ENCODE measurements at regions not wholly inside any gene's neighbourhood (a gene's known extent, or its start where the extent isn't known, plus 50 kb on each side); places are given as distances from the start of the nearest gene placed in this dataset.

GRCh38 chr3:24835510-24835909 is 340.9 kb upstream of the THRB start:
- TF ChIP-seq FOS (IDR thresholded peaks at IDR 0.05; ENCODE audit: low read depth, low read length): no peak
- TF ChIP-seq CTCF (conservative IDR thresholded peaks at IDR 0.05; ENCODE audit: low read depth, low read length): no peak
- no peak for TF ChIP-seq RAD21 (IDR thresholded peaks at IDR 0.05; ENCODE audit: low read length)
- TF ChIP-seq POLR2A (IDR thresholded peaks at IDR 0.05; ENCODE audit: low read depth, low read length): no peak
- TF ChIP-seq CEBPB (IDR thresholded peaks at IDR 0.05; ENCODE audit: low read depth, low read length): no peak
- no peak for TF ChIP-seq SMC3 (IDR thresholded peaks at IDR 0.05; ENCODE audit: low read depth, low read length)
- no peak for TF ChIP-seq BHLHE40 (IDR thresholded peaks at IDR 0.05; ENCODE audit: low read depth, low read length)
- TF ChIP-seq MAZ (IDR thresholded peaks at IDR 0.05; ENCODE audit: borderline replicate concordance, low read depth, low read length): no peak
- TF ChIP-seq NFE2L2 (IDR thresholded peaks at IDR 0.05; ENCODE audit: low read depth, low read length): no peak
- TF ChIP-seq CHD1 (IDR thresholded peaks at IDR 0.05; ENCODE audit: low read depth, low read length): no peak
- no peak for TF ChIP-seq RCOR1 (IDR thresholded peaks at IDR 0.05; ENCODE audit: insufficient replicate concordance, low read length)
- TF ChIP-seq, protein P1, sequence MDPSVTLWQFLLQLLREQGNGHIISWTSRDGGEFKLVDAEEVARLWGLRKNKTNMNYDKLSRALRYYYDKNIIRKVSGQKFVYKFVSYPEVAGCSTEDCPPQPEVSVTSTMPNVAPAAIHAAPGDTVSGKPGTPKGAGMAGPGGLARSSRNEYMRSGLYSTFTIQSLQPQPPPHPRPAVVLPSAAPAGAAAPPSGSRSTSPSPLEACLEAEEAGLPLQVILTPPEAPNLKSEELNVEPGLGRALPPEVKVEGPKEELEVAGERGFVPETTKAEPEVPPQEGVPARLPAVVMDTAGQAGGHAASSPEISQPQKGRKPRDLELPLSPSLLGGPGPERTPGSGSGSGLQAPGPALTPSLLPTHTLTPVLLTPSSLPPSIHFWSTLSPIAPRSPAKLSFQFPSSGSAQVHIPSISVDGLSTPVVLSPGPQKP (IDR thresholded peaks at IDR 0.05; ENCODE audit: borderline replicate concordance, low read depth, low read length): no peak
- TF ChIP-seq MXI1 (IDR thresholded peaks at IDR 0.05; ENCODE audit: borderline replicate concordance, low read depth, low read length): no peak
- TF ChIP-seq, protein P2, sequence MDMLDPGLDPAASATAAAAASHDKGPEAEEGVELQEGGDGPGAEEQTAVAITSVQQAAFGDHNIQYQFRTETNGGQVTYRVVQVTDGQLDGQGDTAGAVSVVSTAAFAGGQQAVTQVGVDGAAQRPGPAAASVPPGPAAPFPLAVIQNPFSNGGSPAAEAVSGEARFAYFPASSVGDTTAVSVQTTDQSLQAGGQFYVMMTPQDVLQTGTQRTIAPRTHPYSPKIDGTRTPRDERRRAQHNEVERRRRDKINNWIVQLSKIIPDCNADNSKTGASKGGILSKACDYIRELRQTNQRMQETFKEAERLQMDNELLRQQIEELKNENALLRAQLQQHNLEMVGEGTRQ (IDR thresholded peaks at IDR 0.05; ENCODE audit: low read depth, low read length): no peak
